Islet precursor cell (in vitro differentiated cells): ENCODE measurements at regions not wholly inside any gene's neighbourhood (a gene's known extent, or its start where the extent isn't known, plus 50 kb on each side); places are given as distances from the start of the nearest gene placed in this dataset.
"Not testable (repeated sequence)": the region's sequence is repeated elsewhere in the genome, so short reads cannot be mapped to it uniquely, and the experiment has no call there.

Experiments
- DNase-seq: peaks from one replicate; pipeline ENCODE4 v3.0.0-alpha.2; 2018

DNA sequence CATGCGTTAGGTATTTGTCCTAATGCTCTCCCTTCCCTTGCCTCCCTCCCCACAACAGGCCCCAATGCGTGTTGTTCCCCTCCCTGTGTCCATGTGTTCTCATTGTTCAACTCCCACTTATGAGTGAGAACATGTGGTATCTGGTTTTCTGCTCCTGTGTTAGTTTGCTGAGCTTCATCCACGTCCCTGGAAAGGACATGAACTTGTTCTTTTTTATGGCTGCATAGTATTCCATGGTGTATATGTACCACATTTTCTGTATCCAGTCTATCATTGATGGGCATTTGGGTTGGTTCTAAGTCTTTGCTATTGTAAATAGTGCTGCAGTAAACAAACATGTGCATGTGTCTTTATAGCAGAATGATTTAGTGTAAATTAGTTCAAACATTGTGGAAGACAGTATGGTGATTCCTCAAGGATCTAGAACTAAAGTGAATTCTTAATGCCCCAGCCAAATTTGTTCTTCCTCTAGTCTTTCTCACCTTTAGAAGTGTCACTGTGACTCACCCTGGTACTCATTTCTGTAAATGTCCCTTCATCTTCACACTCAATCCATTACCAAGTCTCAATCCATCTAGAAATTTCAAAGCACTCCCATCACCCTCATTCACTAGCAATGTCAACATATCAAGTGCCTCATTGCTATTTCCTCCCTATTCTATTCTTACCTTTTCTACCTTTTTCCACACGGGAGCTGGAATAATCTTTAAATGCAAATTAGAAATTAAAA is 123.9 kb downstream of the MREG start:
- not testable (repeated sequence) for DNase-seq

DNA sequence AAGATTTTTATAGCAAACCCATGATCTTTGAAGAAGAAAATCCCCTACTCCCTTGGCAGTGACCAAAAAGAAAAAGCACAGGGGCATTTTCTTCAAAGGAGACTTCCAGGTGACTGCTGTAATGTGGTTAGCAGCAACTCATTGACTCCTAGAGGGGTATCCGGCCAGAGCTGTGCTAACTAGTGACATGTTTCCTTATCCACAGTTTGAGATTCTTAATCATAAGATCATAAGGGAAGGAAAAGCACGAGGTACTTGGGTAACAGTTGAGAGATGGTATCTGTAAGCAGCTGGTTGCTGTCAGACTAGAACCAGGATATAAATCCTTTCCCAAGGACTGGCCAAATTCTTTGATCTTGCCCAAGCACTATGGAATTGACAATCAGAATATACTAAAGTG is 124.7 kb downstream of the MREG start:
- no peak for DNase-seq

DNA sequence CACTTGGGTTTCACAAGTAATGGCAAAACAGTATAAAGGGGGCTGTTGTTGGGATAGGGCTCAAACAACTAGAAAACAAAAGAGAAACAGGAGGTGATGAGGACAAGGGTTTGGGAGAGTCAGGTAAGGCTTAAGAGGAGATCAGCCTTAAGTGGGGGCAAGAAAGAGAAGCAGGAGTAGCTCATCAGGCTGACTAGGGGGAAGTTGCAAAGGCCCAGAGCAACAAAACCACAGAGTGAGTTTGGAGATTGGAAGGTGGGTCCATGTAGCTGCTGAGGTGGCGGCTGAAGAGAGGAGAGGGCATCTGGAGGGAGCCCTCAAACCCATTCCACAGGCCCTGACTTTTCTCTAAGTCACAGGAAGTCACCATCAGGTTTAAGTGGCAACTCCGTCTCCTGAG is 126.0 kb downstream of the MREG start:
- DNase-seq, result no peak

DNA sequence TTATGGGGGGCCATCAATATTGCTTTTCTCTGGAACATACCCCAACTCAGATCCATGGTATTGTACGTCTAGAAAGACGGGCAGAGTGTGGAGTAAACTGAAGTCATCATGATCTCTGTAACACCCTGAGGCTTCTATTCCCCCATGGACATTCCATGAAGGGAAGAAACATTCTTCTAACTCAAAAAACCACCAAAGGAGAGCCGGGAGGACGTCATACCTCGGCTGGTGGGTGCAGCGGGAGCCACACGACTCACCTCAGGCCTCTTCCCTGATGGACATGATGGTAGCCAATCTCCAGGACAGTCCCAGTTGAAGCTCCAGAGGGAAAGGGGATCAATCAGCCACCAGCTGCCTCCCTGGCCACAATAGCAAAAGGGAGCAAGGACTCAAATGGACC is 127.3 kb downstream of the MREG start:
- peak; percentile 72 for DNase-seq

DNA sequence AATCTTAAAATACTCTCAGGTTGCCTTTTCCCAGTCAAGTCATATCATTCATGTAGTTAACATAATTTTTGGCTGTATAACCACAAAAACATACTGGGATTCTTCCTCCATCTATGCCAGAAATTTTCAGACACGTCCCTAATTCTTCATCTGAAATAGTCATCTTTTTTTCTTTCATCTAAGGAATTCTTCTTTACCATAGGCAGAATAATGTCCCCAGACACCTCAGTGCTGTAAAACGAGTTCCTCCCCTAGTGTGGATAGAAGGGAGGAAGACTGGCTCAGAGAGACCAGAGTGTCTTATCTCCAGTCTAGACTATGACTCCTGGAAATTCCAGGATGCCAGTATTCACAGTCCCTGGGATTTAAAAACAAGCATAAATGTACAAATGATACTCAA is 127.8 kb downstream of the MREG start:
- peak; percentile 52 for DNase-seq

GRCh38 chr2:215884451-215885087 is 128.8 kb downstream of the MREG start:
- no peak for DNase-seq

DNA sequence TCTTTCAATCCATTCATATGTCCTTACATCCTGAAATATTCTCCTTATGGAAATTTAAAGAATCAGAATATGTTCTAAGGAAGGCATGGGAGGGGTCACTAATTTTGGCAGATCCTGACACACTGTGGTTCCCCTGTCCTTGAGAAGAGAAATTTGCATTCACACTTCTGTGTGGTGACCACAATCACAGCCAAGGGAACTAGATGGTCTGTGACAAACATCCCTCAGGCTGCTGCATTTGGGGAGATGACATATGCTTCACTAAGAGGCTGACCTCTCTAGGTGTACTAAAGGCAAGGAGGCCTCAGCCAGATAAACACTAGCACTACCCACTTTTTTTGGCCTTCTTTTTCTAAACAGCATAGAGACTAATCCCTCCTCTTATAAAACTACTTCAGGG is 129.6 kb downstream of the MREG start:
- DNase-seq, result no peak

DNA sequence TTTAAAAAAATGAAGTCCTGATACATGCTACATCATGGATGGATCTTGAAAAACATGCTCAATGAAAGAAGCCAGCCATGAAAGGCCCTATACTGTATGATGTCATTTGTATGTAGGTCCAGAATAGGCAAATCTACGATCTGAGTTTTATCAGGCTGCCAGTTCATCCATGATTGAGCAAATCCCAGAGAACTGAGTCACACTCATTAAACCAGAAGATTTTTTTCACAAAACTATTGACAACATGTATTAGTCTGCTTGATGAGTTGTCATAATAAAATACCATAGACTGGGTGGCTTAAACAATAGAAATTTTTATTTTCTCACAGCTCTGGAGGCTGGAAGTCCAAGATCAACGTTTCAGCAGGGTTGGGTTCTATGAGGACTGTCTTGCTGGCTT is 130.7 kb downstream of the MREG start:
- DNase-seq, result no peak

DNA sequence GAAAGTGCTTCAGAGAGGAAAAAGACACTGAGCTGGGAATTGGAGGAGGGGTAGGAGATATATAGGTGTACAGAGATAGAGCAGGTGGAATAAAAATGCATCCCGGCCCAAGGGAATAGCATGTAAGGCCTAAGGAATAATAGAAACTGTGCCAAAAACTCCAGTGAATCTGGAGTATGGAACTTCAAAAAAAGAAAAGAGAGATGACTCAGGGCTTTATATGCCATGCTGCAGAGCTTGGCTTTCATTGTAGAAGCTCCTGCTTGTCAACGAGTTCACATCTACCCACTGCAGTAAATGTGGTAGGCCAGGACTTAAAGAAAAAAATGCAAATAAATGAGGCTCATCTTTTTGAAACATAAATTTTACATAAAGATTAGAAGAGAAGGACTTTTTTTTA is 131.8 kb downstream of the MREG start:
- DNase-seq, result no peak

GRCh38 chr2:215880970-215881369 is 132.4 kb downstream of the MREG start:
- DNase-seq, result no peak

- no peak for DNase-seq
These were observed 133.1 kb downstream of the MREG start for GRCh38 chr2:215879977-215880940.

DNA sequence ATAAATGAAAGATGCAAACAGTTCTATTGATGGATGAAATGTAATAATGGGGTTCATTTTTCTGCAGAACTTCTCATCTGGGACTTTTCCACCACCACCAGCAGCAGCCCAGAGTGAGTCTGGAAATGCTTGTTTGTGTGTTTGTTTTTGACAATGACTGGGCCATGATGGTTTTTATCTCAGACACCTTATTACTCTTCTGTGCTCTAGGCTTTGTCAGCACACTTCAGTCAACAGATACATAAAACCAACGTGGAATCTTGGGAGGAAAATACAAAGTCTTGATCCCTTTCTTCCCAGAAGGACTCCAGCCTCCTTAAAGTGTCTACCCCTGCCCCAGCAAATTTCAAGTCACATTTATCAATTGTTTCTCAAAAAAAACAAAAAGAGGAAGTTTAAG is 134.0 kb downstream of the MREG start:
- no peak for DNase-seq

GRCh38 chr2:215878476-215879063 is 134.8 kb downstream of the MREG start:
- no peak for DNase-seq

- DNase-seq, result no peak
These were observed 136.5 kb downstream of the MREG start for GRCh38 chr2:215876937-215877238.

- no peak for DNase-seq
These were observed 137.0 kb downstream of the MREG start for GRCh38 chr2:215876139-215876936.

GRCh38 chr2:215874418-215874817 is 138.9 kb downstream of the MREG start:
- DNase-seq, result no peak

DNA sequence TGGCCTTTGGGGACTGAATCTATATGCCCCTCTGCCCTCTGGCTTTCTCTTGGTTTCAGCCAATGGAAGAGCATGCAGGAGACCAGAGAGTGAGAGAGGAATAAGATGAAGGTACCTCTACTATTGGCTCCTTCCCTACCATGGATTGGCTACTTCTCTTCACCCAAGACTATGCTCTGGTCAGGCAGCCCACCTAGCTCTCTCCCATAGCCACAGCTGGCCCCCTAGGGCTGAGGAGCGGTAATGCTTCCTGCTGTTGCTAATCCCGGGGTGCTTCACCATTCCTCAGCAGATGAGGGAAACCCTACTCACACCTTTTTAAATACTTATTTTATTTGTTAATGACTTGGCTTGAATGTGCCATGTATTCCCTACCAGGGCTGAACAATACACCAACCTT is 142.4 kb downstream of the MREG start:
- DNase-seq, result peak; percentile 60

DNA sequence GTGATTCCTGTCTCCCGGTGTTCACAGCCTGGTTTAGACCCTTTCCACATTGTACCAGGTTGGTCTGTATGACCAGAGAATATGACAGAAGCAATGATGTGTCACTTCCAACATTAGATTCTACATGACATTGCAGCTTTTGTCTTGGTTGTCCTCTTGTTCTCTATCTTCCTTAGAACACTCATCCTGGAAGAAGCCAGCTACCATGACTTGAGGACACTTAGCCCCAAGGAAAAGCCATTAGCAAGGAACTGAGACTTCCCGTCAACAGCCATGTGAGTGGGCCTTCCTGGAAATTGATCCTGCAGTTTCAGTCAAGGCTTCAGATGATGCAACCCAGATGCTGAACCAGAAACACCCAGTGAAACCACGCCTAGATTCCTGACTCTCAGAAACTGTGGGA is 143.3 kb downstream of the MREG start:
- peak; percentile 78 for DNase-seq

- DNase-seq, result no peak
These were observed 144.4 kb downstream of the MREG start for GRCh38 chr2:215868846-215869543.

GRCh38 chr2:215866606-215867005 is 146.7 kb downstream of the MREG start:
- DNase-seq, result peak; percentile 61

DNA sequence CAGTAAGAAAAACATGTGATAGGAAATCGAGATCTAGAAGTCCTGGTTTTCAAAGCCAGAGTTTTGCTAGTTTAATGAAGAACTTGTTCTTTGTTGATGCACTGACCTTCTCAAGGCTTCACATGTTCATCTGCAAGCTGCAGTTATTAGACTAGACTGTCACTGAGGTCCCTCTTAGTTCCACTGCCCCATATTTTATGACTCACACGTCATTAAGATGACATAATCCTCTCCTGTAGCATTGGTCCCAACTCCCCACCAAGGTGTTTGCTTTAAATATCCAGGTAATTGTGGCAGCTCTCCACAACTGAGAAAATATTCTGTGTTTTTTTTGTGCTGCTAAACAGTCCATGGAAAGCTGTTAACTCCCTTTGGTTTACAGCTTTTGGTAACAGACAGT is 149.7 kb downstream of the MREG start:
- DNase-seq, result no peak

- no peak for DNase-seq
These were observed 151.0 kb downstream of the MREG start for GRCh38 chr2:215862351-215862771.
